Head of caudate nucleus (tissue), 42 donors: ENCODE measurements at regions not wholly inside any gene's neighbourhood (a gene's known extent, or its start where the extent isn't known, plus 50 kb on each side); places are given as distances from the start of the nearest gene placed in this dataset.
"Not testable (repeated sequence)": the region's sequence is repeated elsewhere in the genome, so short reads cannot be mapped to it uniquely, and the experiment has no call there.

Experiments
- DNase-seq, 42 donors: peaks; one replicate each; pipeline versions ENCODE4 v3.0.0 to v3.0.0-alpha.2; 2020 to 2021; ENCODE audit warnings: mixed read lengths in 7 of 42
- intact Hi-C: fragments of 100-400 bp; cut with DNase I; formaldehyde crosslinking; loops from one replicate; pipeline ENCODE4 v1.15.0; 2022

GRCh38 chr2:195442458-195443175 lies 214.4 kb upstream of the SLC39A10 start:
- DNase-seq = no peak

DNA sequence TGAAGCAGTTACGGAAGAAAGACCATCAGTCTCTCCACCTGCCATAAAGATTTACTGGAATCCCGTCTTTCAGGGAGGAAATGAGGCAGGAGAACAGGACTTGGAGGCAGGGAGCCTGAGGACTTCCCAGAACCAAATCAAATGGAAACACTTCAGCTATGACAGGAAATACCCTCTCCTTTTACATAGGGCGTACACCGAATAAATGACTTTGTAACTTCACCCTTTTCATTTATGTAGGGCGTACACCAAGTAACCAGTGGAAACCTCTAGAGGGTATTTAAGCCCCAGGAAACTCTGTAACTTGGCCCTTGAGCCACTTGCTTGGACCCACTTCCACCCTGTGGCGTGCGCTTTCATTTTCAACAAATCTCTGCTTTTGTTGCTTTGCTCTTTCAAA lies 218.3 kb upstream of the SLC39A10 start:
- no peak for DNase-seq
- intact Hi-C loops = no loop called here

More at GRCh38 chr2:195442458-195443175, 214.4 kb upstream of the SLC39A10 start:
- intact Hi-C loops = no loop called here

- DNase-seq = no peak
- intact Hi-C loops = no loop called here
Measured at GRCh38 chr2:195437521-195437920, 219.5 kb upstream of the SLC39A10 start.

DNA sequence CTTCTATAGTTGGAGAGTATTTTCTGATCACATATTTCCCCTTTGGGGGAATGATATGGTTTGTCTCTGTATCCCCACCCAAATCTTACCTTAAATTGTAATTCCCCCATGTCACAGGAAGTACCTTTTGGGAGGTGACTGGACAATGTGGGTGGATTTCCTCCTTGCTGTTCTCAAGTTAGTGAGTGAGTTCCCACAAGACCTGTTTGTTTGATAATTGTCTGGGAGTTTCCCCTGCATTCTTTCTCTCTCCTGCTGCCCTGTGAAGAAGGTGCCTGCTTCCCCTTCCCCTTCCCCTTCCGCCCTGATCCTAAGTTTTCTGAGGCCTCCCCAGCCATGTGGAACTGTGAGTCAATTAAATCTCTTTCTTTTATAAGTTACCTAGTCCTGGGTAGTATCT lies 222.7 kb upstream of the SLC39A10 start:
- no peak for DNase-seq
- intact Hi-C loops = no loop called here

- intact Hi-C loops, DNase-seq: not testable (repeated sequence)
Measured at GRCh38 chr2:195433729-195434128, 223.3 kb upstream of the SLC39A10 start.

DNA sequence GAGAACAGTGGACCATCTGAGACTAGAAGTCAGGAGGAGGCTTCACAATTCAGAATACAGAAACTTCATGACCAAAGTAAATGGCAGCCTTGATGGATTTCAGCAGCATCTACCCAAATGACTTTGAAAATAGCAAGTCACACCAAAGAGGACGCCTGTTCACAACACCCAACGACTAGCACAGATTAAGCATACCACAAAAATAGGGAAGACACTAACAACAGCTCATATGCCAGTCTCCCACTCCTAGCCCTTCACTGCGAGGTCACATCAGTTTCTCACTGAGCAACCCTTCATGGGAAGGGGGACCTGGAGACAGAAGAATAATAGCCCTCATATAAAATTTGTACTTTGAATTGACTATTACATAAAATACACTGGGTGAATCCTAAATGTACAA lies 228.4 kb upstream of the SLC39A10 start:
- intact Hi-C loops = no loop called here
- no peak for DNase-seq

GRCh38 chr2:195425328-195425727 lies 231.7 kb upstream of the SLC39A10 start:
- intact Hi-C loops = no loop called here
- DNase-seq = no peak

GRCh38 chr2:195419033-195419432 lies 238.0 kb upstream of the SLC39A10 start:
- no peak for DNase-seq
- intact Hi-C loops = no loop called here

- no peak for DNase-seq
- intact Hi-C loops = no loop called here
Measured at GRCh38 chr2:195414537-195415100, 242.4 kb upstream of the SLC39A10 start.

- no peak for DNase-seq
- intact Hi-C loops = no loop called here
Measured at GRCh38 chr2:195413944-195414343, 243.1 kb upstream of the SLC39A10 start.

DNA sequence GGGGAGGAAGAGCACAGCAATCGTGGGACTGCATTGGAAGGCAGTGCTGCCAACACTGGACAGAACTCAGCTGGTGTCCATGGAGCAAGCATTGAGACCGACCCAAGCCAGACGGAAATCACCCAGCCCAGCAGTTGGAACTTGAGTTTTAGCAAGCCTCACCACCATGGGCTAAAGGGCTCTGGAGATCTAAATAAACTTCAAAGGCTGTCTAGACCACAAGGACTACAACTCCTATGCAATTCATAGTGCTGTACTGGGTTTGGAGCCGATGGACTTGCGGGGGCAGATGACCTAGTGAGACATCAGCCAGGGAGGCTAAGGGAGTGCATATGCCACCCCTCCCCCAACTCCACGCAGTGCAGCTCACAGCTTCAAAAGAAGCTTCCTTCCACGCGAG lies 243.6 kb upstream of the SLC39A10 start:
- no peak for DNase-seq
- intact Hi-C loops = no loop called here

GRCh38 chr2:195411219-195411687 lies 245.8 kb upstream of the SLC39A10 start:
- intact Hi-C loops = no loop called here
- DNase-seq = no peak

- intact Hi-C loops = no loop called here
- no peak for DNase-seq
Measured at GRCh38 chr2:195410074-195410671, 246.9 kb upstream of the SLC39A10 start.

DNA sequence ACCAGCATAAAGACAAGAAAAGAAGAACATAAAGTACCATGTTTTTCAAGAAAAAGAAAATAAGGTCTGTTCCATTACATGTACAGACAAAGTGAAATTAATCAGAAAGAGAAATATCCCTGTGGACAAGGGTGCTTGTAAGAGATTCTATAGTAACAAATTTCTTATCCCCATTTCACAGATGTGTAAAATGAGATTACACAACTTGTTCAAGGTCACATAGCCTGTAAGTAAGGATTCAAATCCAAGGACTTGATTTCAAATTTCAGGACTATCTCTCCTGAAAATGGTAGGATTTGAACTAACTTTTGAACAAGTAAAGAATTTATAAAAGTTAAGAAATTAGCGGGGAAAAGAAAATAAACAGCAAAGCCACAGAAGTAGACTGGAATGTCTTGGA lies 248.2 kb upstream of the SLC39A10 start:
- intact Hi-C loops = no loop called here
- DNase-seq = no peak

- intact Hi-C loops = no loop called here
- DNase-seq = no peak
Measured at GRCh38 chr2:195408196-195408595, 248.8 kb upstream of the SLC39A10 start.

DNA sequence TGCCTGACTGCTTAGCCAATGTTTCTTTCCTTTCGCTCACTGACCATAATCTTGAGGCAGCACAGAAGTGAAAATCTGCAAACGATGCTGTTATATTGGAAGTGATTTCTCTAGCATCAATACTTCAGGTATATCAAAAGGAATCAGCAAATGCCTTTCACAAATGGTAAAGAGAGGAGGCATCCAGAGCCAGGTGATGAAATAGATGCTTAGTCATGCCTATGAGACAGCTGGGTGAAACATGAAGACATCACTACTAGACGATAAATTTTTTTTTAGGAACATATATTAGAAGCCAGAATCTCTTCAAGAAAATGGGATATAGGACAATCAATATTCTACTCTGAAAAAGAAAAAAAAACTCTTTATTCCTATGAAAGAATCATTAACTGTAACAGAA lies 249.2 kb upstream of the SLC39A10 start:
- intact Hi-C loops = no loop called here

DNA sequence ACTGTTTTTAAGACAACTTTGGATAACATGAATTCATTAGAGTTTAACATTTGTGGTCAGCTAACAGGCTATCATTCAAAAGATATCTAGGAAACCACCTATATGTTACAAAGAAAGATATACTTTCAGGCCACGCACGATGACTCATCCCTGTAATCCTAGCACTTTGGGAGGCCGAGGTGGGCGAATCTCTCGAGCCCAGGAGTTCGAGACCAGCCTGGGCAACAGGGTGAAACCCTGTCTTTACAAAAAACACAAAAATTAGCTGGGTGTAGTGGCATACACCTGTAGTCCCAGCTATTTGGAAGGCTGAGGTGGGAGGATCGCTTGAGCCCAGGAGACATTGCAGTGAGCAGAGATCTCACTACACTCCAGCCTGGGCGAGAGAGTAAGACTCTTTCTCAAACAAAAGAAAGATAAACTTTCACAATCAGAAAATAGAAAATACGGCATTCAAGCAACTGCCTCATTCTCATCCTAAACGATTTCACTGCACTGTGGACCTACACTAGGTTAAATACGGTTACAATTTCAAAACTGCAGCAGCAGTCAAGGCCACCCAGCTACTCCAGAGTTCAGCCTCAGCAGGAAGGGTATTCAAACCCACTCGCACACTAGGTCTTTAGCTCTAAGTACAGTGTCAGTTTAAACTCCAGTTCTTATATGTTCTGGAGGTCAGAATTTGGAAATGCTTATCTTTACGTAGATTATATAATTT lies 250.0 kb upstream of the SLC39A10 start:
- DNase-seq = no peak
- intact Hi-C loops = no loop called here

More for the DNA sequence above, 249.2 kb upstream of the SLC39A10 start:
- no peak for DNase-seq

- no peak for DNase-seq
- intact Hi-C loops = no loop called here
Measured at GRCh38 chr2:195404651-195405050, 252.4 kb upstream of the SLC39A10 start.

DNA sequence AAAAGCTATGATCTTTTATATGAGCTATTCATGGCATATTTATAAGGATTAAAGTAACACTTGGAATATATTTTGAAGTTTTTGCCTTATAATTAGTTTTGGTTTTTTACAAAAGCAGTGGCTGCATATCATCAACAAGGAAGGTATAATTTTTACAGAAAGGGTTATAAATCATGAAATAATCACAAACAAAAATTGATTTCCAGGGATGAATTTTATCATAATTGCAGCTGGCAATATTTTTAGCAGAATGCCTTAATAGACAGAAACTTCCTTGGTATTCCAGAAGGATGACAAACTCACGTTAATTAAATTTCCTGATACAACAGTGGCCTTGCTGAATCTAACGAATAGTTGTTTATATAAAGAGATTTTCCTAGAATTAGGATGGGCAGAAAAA lies 260.5 kb upstream of the SLC39A10 start:
- no peak for DNase-seq
- intact Hi-C loops = no loop called here

- intact Hi-C loops = no loop called here
- no peak for DNase-seq
Measured at GRCh38 chr2:195395362-195395761, 261.7 kb upstream of the SLC39A10 start.
